ENCODE measurements at regions not wholly inside any gene's neighbourhood (a gene's known extent, or its start where the extent isn't known, plus 50 kb on each side); places are given as distances from the start of the nearest gene placed in this dataset.

- TF ChIP-seq CTCF (IDR thresholded peaks at IDR 0.05) (no peak), POLR2A (IDR thresholded peaks at IDR 0.05) (no peak), EP300 (IDR thresholded peaks at IDR 0.05) (no peak)
These were observed 191.3 kb downstream of the UBE3A start for GRCh38 chr15:25247407-25248038.

All from ovary (tissue), 3 donors.